NCI-H345 (cell line): ENCODE measurements at regions not wholly inside any gene's neighbourhood (a gene's known extent, or its start where the extent isn't known, plus 50 kb on each side); places are given as distances from the start of the nearest gene placed in this dataset.
"Not testable (repeated sequence)": the region's sequence is repeated elsewhere in the genome, so short reads cannot be mapped to it uniquely, and the experiment has no call there.

Experiments
- DNase-seq: peaks from one replicate; lab custom pipeline; 2025; lab: John Stamatoyannopoulos, UW

DNA sequence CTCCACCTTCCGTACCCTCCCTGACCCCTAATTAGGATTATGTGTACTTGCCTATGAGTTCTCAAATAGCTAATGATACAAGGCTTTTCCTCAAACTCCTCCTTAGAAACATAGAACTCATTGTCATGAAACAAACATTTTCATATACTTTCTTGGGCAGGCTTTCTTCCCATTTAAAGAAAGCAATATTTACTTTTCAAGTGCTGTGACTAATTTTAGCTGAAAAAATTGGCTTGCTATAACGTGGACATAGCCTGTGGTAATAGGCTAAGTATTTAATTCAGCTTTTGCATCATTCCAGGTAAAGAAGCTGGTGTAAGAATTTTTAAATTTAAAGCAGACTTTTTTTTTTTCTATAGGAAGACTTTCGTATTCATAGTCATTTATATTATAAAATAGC is 208.7 kb downstream of the SOX2 start:
- DNase-seq: no peak

DNA sequence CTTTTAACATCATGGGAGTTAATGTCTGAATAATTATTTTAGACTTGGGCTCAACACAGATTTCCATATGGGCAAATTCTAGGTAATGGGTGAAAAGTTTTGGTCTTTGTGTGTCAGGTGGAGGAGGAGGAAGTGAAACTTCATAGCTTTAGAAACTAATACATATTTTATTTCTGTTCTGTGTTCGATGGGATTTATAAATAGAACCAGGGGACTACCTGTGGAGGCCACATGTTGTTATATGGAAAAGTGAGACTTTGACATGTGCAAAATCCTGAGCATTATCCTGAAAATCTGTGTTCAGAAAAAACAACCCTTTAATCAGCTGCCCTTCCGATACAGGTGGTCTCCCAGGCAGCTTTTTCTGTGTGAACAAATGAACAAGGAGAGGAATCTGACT is 209.5 kb downstream of the SOX2 start:
- no peak for DNase-seq

DNA sequence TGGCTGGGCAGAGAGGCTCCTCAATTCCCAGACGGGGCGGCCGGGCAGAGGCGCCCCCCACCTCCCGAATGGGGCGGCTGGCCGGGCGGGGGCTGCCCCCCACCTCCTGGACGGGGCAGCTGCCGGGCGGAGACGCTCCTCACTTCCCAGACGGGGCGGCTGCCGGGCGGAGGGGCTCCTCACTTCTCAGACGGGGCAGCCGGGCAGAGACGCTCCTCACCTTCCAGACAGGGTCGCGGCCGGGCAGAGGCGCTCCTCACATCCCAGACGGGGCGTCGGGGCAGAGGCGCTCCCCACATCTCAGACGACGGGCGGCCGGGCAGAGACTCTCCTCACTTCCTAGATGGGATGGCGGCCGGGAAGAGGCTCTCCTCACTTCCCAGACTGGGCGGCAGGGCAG is 214.1 kb downstream of the SOX2 start:
- not testable (repeated sequence) for DNase-seq

DNA sequence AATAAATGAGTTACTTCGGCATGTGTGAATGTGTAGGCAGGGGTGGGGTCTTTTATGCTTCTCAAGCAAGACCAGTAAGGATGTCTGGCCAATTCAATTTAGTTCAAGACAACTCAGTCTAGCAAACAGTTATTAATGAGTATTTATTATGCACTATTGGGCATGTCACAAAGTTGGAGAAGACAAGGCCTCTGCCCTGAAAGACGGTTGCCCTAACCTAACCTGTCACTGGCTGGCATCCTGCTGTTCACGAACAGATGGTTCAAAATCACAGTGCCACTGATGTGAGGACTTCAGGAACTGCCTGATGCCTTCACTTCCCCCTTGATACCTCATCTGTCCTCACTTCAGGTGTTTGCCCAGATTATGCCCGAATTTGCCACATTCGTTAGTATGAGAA is 217.8 kb downstream of the SOX2 start:
- no peak for DNase-seq

DNA sequence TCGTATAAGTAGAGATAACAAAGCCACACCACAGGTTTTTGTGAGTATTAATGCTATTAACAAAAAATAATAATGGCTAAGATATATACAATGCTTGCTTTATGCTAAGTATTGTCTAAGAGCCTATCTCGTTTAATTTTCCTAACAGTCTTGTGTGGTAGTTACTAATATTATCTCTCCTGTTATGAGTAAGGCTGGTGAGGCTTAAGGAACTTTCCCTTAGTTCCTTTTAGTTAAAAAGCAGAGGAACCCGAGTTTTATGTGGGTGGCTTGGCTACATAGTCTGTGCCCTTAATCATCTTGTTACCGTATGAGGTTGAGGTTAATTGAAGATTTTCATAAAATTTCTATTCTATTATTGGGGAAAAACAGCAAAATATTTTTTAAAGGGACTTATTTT is 218.4 kb downstream of the SOX2 start:
- no peak for DNase-seq

DNA sequence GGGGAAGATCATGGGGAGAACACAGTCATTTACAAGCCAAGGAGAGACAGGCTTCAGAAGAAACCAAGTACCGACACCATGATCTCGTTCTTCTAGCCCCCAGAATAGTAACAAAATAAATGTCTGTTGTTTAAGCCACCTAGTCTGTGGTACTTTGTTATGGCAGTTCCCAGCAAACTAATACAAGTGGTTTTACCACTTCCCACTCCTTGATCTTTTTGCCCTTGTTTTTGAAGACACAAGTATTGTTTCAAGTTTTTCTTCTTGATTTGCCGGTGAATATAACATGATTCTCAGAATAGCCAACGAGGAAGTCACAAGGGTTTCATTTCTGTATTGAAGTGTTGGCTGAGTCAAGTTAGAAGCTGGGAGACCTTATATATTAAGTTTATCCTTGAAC is 220.3 kb downstream of the SOX2 start:
- DNase-seq: no peak

DNA sequence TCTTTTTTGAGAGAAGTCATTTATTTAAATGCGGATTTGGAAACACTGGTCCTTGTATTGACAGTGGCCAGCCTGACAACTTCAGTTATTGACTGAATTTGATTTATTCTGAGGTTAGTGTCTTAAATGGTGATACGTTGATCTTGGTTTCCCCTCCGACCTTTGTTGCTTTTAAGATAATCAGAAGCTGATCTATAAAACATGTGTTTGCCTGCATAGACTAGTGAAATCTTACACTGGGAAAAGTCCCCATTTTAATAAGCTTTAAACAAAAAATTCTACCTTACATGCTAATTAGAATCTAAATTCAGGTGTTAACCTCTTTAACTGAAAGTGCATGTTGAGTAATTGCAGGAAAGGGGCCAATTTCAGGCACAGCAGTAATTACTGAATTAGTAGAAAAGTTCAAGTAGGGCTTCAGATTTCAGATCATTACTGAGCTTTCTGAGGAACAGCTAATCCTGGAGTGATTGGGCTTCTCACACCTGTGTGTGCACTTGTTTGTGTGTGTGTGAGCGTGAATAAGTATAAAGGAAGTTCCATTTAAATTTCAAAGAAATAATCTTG is 221.4 kb downstream of the SOX2 start:
- no peak for DNase-seq

DNA sequence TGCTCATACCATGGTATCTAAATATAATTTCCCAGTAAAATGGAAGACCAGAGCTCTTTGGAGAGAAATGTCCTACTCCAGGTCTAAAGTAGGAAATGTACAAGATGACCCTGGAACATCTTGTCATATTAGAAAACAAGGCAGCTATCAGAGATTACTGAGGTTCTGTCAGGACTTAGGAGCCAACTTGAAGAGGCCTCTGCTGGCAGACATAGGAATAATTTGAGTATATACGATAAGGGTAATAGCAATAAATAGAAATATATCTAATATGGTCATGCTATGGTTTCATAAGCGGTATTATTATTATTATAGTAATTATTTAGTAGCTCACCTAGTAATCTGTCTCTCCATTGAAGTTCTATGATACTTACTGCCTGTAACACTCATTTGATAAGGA is 224.2 kb downstream of the SOX2 start:
- no peak for DNase-seq

DNA sequence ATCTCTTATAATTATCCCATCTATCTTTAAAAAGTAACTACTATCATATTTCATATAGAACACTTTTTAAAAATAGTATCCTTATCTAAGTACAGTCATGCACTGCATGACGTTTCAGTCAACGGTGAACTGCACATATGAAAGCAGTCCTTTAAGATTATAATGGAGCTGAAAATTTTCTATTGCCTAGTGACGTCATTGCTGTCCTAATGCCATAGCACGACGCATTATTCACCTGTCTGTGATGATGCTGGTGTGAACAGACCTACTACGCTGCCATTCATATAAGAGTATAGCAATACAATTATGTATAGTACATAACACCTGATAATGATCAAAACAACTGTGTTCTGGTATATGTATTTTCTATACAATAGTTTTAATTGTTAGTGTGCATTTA is 225.0 kb downstream of the SOX2 start:
- no peak for DNase-seq

DNA sequence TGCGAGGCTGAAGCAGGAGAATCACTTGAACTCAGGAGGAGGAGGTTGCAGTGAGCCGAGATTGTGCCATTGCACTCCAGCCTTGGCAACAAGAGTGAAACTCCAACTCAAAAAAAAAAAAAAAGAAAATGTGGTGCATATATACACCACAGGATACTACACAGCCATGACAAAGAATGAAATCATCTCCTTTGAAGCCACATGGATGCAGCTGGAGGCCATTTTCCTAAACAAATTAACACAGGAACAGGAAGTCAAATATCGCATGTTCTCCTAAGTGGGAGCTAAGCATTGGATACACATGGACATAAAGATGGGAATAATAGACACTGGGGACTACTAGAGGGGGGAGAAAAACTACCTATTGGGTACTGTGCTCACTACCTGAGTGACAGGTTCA is 226.9 kb downstream of the SOX2 start:
- not testable (repeated sequence) for DNase-seq

DNA sequence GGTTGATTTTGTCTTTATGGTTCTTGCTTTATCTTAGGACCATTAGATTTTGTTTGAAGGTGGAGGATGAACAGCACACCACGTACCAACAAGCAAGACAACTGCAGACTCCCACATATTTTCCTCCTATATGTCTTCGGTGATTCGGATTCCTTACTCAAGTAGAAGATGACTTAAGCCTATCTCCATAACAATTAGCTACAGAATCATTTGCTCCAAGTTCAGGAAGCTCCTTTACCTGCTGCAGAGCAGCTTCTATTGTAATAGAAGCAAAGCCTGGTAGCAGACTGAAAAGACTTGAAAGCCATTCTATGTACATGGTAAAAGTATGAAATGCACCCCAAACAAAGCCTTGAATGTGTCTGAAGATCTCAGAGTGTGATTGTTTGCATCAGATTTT is 229.0 kb downstream of the SOX2 start:
- DNase-seq: no peak

DNA sequence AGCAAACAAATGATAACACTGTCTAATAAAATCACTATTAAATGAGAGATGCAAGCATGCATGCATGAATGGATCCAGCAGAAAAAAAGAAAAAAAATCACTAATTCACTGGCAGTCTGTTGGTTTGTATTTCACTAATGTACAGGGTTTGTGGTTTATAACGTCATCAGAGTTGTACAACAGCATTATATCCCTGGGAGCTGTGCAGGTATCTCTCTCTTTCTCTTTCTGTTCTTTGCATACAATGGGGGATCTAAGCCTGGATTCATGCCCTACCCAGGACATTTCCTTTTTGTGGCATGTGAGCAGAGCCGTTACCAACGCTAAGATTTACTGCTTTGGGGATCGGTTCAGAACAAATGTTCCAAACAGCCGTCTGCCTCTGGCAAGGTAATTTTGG is 229.5 kb downstream of the SOX2 start:
- DNase-seq: peak; percentile 72

DNA sequence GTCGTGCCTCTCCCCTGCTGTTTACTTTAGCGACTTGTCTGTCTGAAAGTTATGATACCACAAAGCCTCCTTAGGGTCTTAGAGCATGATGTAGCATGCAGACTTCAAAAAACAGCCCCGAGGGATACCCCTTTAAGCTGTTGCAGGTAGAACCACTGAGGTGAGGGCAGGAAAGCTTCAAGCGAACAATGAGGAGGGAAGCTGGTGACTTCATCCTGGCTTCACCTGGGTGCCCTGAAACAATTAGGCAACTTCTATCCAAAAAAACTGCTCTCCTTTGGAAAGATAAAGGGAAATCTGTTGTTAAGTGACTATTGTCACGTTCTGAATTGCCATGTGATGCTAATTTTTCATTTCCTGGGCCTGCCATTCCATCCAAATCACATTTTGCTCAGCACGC is 231.6 kb downstream of the SOX2 start:
- DNase-seq: peak; percentile 13

DNA sequence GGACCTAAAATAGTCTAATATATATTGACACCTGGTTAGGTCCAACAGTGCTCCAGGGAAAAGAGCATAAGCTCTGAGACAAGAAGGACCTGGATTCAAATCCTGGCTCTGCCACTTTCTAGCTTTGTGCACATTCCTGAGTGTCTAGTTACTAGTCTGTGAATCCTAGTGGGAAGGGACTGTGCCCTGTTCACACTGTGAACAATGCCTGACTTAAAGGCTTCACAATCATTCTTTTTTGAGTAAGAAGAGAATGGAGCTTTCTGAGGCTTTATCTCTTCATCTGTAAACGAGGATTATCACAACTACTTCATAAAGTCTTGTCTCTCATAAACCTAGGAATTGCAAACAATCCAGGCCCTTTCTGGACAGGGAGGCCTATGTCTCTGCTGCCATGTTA is 235.9 kb downstream of the SOX2 start:
- DNase-seq: no peak

DNA sequence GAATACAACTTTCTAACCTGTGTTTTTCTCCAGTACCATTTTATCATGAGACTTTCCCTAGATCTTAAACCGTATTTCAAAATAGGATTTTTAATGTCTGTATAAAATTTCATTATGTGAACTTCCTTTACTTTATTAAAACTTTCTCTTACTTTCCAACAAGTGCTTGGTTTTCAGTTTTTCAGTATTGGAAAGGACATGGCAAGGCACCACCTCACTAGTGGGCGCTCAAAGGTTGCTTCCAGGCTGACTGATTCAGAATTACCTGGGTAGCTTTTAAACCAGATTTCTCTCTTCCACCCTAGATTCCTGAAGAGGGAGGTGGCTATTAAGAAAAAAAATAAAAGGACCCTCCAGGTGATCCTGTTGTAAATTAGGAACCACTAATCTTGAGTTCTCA is 236.6 kb downstream of the SOX2 start:
- DNase-seq: peak; percentile 9

DNA sequence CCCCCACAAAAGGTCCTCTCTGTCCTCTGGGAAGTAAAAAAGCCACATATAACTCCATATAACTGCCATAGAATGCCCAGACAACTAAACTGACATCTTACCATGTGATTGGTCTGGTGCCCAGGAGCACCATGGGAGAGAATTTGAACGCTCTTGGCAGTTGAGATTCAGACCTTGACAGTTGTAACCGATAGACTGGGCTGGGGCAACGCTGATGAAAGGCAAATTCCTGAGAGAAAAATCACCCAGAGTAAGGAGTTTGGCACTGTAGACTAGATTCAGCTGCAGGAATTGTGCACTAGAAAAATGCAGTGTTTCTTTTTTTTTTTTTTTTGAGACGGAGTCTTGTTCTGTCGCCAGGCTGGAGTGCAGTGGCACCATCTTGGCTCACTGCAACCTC is 240.5 kb downstream of the SOX2 start:
- no peak for DNase-seq

DNA sequence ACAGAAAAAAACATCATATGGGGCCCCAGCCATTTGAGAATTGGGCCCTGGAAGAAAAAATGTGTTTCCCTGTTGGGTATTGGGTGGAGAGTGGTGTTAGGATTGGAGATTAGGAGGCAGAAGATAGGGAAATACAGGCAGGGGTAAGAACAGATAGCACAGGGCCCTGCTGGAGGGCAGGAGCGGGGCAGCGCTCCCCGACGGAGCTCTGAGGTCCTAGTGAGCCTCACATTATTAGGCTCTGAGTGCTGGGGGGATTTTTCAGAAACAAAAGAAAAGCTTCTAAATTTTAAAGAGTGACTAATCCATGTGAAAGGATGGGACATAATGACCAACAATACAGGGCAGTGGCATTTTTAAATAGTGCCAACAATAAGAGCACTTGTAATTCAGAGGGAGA is 241.2 kb downstream of the SOX2 start:
- no peak for DNase-seq

DNA sequence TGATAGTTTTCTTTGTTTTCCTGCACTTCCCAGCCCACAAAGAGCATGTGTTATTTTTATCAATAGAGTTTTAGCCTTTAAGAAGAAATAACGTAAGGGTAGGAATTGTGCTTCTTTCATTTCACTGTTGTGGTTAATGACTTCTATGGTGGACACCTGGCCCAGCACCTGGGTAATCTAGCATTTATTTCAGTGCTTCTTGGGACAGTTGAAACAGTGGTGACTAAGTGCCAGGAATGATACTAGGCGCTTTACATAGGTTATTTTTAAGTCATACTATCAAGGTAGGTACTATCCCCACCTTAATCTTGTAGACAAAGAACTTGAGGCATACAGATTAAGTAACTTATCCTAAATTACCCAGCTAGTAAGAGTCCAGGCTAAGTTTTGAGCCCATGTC is 243.8 kb downstream of the SOX2 start:
- no peak for DNase-seq

DNA sequence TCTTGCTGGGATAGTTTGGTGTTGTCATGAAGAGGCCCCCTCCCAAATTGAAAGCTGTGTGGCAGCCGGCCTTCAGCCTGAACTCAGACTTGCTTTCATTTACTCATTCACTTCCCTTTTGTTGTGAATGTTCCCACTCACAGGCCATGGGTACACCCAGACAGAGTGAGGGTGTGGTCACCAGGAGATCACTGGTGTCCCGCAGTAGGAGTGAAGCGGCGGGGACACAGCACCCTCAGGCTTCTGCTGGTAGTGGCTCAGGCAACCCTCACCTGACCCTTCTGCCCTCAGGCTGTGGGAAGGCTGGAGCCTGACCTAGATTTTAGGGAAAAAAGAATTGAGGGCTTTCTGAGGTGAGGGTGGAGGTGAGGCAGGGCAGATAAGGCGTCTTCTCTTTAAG is 244.4 kb downstream of the SOX2 start:
- no peak for DNase-seq

DNA sequence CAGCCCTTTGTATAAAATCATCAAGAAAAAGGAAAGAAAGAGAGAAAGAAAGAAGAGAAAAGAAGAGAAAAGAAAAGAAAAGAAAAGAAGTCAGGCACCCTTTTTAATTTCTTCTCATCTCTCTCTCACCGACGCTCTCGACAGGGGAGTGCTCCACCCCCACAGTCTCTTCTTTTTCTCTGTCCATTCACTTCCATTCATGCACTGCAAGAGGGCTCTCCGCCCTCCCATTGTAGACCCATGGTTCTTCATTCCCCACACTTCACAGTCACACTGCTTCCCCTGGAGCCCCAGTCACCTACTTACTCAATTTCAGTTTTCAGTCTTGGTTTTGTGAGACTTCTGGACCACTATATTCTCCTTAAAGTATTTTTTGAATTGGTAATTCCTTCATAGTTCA is 254.7 kb downstream of the SOX2 start:
- peak; percentile 77 for DNase-seq

DNA sequence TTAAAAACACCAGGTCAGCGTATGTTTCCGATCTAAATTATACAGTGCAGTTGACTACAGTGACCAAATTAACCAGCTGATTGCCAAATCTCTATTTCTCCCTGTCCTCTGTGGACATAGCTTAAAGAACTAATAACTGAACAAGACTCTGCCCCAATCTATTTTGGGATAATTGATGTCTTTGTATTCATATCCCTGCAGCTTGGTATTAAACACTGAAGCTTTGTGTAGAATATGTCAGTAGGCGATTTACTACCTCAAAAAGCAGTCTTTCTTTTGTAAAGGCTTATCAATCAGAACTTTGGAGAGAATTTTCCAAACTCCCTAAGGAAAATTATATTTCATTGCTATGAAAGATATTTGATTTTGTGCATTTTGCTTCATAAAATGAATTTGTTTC is 258.2 kb downstream of the SOX2 start:
- no peak for DNase-seq

DNA sequence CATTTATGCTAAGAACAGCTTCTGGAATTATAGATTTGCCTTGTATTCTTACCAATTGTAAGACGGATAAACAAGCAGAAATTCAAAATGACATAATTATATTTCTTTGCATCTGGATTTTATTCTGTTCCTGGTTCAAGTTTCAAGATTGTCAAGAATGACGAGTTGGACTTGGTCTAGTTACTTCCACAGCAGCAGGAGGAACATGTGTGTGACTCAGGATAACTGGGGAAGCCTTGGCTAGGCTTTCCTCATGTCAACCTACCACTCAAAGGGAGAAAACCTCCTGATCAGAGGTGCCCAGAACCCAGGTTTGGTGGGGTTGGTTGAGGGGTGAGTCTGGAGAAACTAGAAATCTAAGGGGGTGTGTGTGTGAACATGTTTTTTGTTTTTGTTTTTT is 259.7 kb downstream of the SOX2 start:
- DNase-seq: no peak

DNA sequence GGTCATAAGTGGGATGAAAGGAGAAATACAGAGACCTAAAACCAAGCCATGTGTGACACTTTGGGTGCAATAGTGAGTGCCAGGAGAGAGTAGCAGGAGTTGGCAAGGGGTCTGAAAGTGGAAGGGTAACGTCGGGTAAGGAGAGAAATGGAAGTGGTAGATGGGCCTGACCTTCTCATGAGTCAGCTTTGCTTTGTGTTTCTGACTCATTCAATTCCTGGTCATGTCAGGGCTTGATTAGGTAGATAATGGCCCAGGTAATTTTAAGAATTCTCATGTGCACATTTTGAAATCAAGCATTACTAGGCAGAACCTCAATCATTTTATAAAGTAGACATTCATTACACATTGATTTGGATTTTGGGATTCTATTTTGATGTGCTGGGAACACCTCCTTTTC is 262.5 kb downstream of the SOX2 start:
- no peak for DNase-seq

DNA sequence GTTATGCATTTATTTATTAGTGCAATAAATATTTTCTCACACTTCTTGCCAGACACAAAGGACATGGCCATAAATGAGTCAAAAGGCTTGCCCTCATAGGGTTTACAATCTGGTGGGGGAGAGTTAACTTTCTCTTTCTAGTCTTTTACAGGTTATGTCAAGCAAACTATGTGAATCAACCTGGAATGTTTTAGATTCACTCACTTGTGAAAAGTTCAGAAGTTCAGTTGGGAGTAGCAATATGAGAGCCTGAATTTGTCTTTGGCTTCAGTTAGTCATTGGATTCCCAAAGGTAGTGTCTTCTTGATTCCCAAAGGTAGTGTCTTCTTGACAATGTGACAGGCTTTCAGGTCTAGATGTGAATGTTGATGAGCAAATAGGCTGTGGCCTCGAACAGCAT is 264.8 kb downstream of the SOX2 start:
- no peak for DNase-seq

DNA sequence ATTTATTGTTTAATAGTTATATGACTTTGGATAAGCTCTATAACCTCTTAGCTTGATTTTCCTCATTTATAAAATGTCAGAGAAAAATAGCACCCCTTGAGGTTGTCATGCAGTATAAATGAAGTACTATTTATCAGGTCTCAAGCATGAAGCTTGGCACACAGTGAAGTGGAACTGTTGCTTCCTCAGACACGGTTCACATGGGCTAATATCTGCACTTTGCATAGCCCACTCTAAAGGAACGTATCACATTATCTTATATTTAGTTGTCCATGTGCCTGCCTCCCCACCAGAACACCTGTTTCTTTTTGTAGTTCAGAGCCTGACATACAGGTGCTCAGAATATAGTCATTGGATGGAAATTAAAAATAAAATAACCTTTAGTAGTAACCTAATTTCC is 273.7 kb downstream of the SOX2 start:
- no peak for DNase-seq
